ENCODE measurements at regions not wholly inside any gene's neighbourhood (a gene's known extent, or its start where the extent isn't known, plus 50 kb on each side); places are given as distances from the start of the nearest gene placed in this dataset.

DNA sequence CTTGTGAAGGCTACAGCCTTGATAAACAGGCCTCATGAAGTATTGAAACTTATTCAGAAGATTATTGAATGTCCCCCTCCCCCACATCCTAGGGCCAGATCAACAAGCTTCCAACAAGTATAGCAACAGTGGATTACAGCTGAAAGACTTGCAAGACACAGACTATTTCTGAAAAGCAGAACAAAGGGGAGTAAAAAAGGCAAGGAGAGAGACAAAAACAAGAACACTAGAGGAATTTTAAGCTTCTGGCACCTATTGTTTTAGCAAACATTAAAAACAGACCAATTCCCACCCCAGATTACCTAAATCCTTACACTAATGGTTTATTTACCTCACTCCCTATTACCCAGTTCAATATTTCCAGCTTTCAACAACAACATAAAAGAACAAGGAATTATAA, 446.3 kb upstream of the FSTL5 start:
- Histone ChIP-seq H2AFZ (ENCODE audit: low read length) (no peak overlapping the region), H3K79me2 (ENCODE audit: low read length) (no peaks in the 10 kb centered on the region), H3K27me3 (replicated peaks; ENCODE audit: insufficient read depth, low read length) (no peaks in the 10 kb centered on the region), H3K4me1 (ENCODE audit: low read length) (no peaks in the 10 kb centered on the region), H3K27ac (ENCODE audit: low read length) (no peak overlapping the region), H3K9me2 (replicated peaks; ENCODE audit: insufficient read depth, low read length) (no peaks in the 10 kb centered on the region), H3K4me2 (ENCODE audit: low read depth, low read length) (no peak overlapping the region), H4K20me1 (ENCODE audit: insufficient read depth, low read length) (no peaks in the 10 kb centered on the region), H3F3A (ENCODE audit: insufficient read depth, low read length) (no peaks in the 10 kb centered on the region), H3K9ac (ENCODE audit: low read length) (no peak overlapping the region), H3K36me3 (replicated peaks; ENCODE audit: insufficient read depth, low read length) (no peaks in the 10 kb centered on the region), H3K4me3 (ENCODE audit: low read length) (no peak overlapping the region), H3K9me3 (replicated peaks; ENCODE audit: insufficient read depth, low read length) (no peaks in the 10 kb centered on the region)
- DNase-seq, result no peak
- TF ChIP-seq EZH2phosphoT487 (IDR thresholded peaks at IDR 0.05; ENCODE audit: low read length) (no peak), EZH2 (optimal IDR thresholded peaks at IDR 0.05; ENCODE audit: low read depth, low read length) (no peak)
- TF ChIP-seq, protein P1, sequence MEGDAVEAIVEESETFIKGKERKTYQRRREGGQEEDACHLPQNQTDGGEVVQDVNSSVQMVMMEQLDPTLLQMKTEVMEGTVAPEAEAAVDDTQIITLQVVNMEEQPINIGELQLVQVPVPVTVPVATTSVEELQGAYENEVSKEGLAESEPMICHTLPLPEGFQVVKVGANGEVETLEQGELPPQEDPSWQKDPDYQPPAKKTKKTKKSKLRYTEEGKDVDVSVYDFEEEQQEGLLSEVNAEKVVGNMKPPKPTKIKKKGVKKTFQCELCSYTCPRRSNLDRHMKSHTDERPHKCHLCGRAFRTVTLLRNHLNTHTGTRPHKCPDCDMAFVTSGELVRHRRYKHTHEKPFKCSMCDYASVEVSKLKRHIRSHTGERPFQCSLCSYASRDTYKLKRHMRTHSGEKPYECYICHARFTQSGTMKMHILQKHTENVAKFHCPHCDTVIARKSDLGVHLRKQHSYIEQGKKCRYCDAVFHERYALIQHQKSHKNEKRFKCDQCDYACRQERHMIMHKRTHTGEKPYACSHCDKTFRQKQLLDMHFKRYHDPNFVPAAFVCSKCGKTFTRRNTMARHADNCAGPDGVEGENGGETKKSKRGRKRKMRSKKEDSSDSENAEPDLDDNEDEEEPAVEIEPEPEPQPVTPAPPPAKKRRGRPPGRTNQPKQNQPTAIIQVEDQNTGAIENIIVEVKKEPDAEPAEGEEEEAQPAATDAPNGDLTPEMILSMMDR (IDR thresholded peaks at IDR 0.05; ENCODE audit: low read length), result no peak

DNA sequence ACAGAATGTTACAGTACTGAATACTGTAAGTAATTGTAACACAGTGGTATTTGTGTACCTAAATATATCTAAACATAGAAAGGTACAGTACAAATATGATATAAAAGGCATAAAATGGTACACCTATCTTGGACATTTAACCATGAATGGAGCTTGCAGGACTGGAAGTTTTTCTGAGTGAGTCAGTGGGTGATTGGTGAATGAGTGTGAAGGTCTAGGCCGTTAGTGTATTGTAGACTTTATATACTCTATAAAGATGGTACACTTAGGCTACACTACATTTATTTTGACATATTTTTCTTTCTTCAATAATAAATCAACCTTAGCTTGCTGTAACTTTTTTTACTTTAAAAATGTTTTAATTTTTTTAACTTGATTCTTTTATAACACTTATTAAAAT, 422.5 kb upstream of the FSTL5 start:
- DNase-seq, result no peak
- no peaks in the 10 kb centered on the region for H3K9me3 ChIP-seq (replicated peaks; ENCODE audit: insufficient read depth, low read length)
- H3K36me3 ChIP-seq (replicated peaks; ENCODE audit: insufficient read depth, low read length), result no peaks in the 10 kb centered on the region
- H3K27ac ChIP-seq (ENCODE audit: low read length), result no peak overlapping the region
- H3K9me2 ChIP-seq (replicated peaks; ENCODE audit: insufficient read depth, low read length), result no peaks in the 10 kb centered on the region
- no peaks in the 10 kb centered on the region for H3K79me2 ChIP-seq (ENCODE audit: low read length)
- no peaks in the 10 kb centered on the region for H3K27me3 ChIP-seq (replicated peaks; ENCODE audit: insufficient read depth, low read length)
- H3K4me3 ChIP-seq (ENCODE audit: low read length), result no peak overlapping the region
- no peak for TF ChIP-seq EZH2phosphoT487 (IDR thresholded peaks at IDR 0.05; ENCODE audit: low read length)
- TF ChIP-seq, protein P1 (IDR thresholded peaks at IDR 0.05; ENCODE audit: low read length), result no peak
- no peak for TF ChIP-seq EZH2 (optimal IDR thresholded peaks at IDR 0.05; ENCODE audit: low read depth, low read length)
- H4K20me1 ChIP-seq (ENCODE audit: insufficient read depth, low read length), result no peaks in the 10 kb centered on the region
- H3K4me1 ChIP-seq (ENCODE audit: low read length), result no peaks in the 10 kb centered on the region
- H3F3A ChIP-seq (ENCODE audit: insufficient read depth, low read length), result no peaks in the 10 kb centered on the region
- H2AFZ ChIP-seq (ENCODE audit: low read length), result no peak overlapping the region
- no peak overlapping the region for H3K4me2 ChIP-seq (ENCODE audit: low read depth, low read length)
- H3K9ac ChIP-seq (ENCODE audit: low read length), result no peak overlapping the region

DNA sequence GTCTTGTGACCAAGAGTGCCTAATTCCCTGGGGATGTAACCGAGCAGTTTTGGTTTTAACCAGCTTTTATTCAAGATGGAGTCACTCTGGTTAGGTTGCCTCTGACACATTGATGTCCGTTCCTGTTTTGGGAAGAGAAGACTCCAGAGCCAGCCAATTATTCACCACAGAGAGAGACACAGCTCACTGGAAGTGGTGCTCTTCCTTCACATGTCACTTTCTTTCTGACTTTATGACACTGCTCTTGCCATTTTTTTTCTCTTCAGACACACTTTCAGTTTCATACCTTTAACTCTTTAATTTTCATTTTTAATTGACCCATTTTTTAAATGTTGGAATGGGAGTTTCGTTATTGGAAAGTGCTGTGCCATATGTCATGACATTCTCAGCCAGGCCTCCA, 418.4 kb upstream of the FSTL5 start:
- no peak overlapping the region for H3K4me2 ChIP-seq (ENCODE audit: low read depth, low read length)
- H3K27me3 ChIP-seq (replicated peaks; ENCODE audit: insufficient read depth, low read length), result no peaks in the 10 kb centered on the region

More for the DNA sequence above, 418.4 kb upstream of the FSTL5 start:
- Histone ChIP-seq H3K79me2 (ENCODE audit: low read length) (no peaks in the 10 kb centered on the region), H3K27ac (ENCODE audit: low read length) (no peak overlapping the region), H3K36me3 (replicated peaks; ENCODE audit: insufficient read depth, low read length) (no peaks in the 10 kb centered on the region), H4K20me1 (ENCODE audit: insufficient read depth, low read length) (no peaks in the 10 kb centered on the region), H3K4me1 (ENCODE audit: low read length) (no peaks in the 10 kb centered on the region), H3F3A (ENCODE audit: insufficient read depth, low read length) (no peaks in the 10 kb centered on the region), H3K4me3 (ENCODE audit: low read length) (no peak overlapping the region), H2AFZ (ENCODE audit: low read length) (no peak overlapping the region), H3K9ac (ENCODE audit: low read length) (no peak overlapping the region), H3K9me3 (replicated peaks; ENCODE audit: insufficient read depth, low read length) (no peaks in the 10 kb centered on the region), H3K9me2 (replicated peaks; ENCODE audit: insufficient read depth, low read length) (no peaks in the 10 kb centered on the region)
- no peak for DNase-seq
- TF ChIP-seq EZH2 (optimal IDR thresholded peaks at IDR 0.05; ENCODE audit: low read depth, low read length) (no peak), EZH2phosphoT487 (IDR thresholded peaks at IDR 0.05; ENCODE audit: low read length) (no peak)
- TF ChIP-seq, protein P1 (IDR thresholded peaks at IDR 0.05; ENCODE audit: low read length), result no peak
